ENCODE measurements at regions not wholly inside any gene's neighbourhood (a gene's known extent, or its start where the extent isn't known, plus 50 kb on each side); places are given as distances from the start of the nearest gene placed in this dataset.

DNA sequence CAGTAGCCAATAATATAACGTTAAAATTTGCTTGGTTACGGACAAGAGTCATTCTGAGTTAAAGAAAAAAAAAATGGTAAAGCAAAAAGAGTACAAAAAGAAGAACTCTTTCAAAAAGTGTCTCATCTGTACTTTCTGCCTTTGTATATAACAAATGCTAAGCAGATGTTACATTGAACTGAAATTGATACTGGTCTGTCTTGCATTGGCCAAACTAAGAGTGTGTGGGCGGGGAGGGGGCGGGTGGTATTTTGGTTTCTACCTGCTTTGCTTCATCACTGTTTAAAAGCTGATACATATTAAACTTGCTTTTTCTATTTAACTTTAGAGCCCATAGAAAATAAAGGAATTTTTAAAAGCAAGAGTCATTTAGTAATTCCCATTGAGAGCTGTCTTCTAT, 215.0 kb upstream of the THBS1 start:
- no peak for DNase-seq

- DNase-seq: no peak
These were observed 213.3 kb upstream of the THBS1 start for GRCh38 chr15:39367596-39367995.

- no peak for DNase-seq
These were observed 211.1 kb upstream of the THBS1 start for GRCh38 chr15:39369768-39370167.

GRCh38 chr15:39376371-39376909, 204.4 kb upstream of the THBS1 start:
- no peak for DNase-seq

GRCh38 chr15:39381517-39381916, 199.4 kb upstream of the THBS1 start:
- no peak for DNase-seq

DNA sequence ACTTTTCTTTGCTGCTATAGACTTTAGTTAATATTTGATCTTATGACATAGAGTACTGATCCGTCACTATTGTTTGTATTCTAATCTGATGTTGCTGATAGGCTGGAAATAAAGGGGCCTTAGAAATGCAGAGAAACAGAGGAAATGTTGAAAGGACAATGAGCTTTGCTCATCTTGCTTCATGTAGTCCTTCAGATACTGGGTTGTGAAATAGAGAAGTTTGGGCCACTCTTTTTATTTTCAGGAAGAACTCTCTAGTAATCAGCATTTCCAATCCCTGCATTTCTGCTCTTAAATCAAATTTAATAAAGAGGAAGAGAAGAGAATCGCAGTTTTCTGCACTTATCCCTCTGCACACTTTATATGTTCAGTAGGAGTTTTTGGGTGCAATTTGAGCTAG, 192.8 kb upstream of the THBS1 start:
- no peak for DNase-seq

DNA sequence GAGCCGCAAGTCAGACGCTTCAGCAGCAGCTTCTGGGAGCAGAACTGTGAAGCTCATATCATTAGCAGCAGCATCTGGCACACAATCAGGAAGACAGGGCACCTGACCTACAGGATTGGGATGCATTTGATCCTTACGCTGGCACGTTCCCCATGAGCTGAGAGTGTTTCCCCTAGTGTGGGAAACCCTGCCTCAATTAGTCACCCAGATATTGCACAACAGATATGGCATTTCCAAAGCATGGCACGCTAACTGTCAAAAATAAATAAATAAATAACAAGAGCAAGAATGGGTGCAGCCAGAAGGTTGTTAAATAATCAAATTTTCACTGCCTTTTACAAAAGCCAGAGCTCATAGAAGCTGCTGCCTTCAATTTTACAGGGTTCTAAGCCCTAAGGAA, 189.6 kb upstream of the THBS1 start:
- DNase-seq: no peak

DNA sequence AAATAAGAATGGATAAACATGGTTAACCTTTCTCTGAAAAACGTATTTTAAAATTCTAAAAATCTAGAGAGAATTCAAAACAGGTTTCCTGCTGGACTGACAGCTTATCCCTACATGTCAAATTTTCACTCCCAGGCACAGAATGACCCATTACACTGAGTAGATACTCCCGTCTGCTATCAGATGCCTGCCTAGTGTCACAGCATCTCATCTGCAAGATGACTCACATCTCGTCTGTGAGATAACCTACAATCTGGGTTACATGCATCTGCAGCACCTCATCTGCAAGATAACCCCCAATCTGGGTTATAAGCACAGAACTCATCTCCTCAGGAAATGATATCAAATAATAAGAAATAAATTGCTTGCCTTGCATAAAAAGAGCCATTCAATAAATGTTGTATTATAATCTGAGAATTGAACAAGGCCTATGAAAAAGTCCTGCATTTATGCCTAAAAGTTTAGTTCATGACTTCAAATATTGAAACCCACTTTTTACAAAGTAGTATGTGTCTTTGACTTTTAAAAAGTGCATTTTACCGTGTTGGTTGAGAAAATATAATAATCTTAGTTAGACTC, 188.3 kb upstream of the THBS1 start:
- no peak for DNase-seq

DNA sequence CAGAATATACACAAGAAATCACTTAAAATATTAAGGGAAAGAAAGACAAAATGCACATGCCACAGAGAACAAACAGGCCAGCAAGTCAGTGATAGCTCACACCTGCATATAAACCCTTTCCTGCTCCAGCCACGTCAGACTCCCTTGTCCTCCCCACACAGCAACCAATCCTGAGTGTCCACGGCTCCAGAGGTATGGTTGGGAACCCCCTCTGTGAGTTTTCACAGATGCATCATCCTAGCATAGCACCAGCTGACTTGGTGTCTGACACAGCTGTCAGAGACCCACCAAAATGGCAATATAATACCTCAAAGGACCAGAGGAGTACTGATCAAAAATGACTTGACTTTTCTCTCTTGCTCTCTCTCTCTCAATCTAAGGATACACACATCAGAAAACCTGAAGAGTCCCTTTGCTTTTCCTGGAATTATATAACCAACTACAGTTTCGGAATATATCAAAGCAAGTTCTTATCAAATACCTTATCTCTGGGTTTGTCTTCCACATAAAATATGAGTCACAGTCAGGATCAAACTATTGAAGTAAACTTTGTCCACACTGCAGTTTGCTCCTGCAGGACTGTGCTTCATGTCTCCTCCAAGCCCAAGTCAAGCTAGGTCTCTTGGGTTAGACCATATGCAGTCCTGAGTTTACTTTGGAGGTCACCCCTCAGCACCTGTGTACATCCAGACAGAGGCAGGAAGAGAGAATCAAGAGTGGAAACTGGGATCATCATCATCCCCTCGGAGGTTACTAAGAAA, 187.1 kb upstream of the THBS1 start:
- no peak for DNase-seq

- DNase-seq: no peak
These were observed 186.4 kb upstream of the THBS1 start for GRCh38 chr15:39394496-39394895.

GRCh38 chr15:39396979-39397615, 183.8 kb upstream of the THBS1 start:
- no peak for DNase-seq

- DNase-seq: no peak
These were observed 183.0 kb upstream of the THBS1 start for GRCh38 chr15:39397883-39398282.

DNA sequence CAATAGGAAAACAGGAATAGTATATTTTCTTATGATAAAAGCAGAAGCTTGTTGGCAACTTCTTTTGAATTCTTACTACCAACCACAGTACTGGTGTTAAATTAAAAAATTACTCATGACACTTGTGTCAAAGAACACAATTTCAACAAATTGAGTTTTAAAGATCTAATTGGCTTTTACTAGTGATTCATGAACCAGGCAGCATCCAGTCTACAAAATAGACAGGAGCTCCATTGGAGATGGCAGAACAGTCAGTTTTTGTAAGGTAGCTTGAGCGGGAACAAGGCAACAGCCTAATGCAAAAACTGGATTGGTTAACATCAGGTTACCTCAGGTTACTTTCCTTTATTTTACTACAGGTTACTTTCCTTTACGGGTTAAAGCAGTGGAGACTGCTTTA, 181.3 kb upstream of the THBS1 start:
- DNase-seq: no peak

DNA sequence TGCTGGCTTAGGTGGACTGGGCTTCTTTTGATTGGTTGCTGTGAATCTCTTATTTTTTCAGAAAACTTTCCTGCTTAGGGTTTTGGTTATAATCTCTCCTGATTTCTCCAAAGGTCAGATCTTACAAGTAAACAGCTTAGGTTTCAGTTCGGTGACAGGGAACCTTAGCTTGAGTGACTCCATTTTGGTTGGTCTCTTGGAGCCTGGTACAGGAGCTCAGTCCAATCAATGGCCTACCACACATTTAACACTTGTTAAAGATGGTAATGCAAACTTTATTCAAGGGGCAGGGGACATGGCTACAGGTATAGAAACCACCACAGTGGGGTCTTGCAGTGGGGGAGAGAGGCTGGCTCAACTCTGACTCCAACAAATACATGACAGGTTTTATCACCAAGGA, 180.9 kb upstream of the THBS1 start:
- no peak for DNase-seq

- no peak for DNase-seq
These were observed 179.9 kb upstream of the THBS1 start for GRCh38 chr15:39400821-39401550.

DNA sequence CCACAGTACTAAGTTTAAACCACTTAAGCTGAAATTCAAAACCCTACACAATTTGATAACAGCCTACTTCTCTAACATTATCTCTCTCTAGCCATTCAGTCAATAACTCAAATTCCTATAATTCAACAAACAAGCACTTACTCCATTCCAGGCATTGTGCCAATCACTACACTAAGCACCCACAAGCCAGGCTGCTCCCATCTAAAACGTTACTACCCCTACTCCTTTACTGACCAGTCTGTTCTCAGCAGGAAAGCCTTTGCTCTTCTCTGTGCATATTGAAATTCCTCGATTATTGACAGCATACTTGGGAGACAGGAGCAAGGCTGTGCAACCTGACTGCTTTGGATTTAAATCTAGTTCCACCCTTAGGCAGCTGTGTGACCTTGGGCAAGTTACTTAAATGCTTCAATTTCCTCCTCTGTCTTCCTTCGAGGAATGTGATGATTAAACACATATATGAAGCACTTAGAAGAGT, 177.2 kb upstream of the THBS1 start:
- peak; percentile 44 for DNase-seq

- no peak for DNase-seq
These were observed 176.1 kb upstream of the THBS1 start for GRCh38 chr15:39404767-39405181.

DNA sequence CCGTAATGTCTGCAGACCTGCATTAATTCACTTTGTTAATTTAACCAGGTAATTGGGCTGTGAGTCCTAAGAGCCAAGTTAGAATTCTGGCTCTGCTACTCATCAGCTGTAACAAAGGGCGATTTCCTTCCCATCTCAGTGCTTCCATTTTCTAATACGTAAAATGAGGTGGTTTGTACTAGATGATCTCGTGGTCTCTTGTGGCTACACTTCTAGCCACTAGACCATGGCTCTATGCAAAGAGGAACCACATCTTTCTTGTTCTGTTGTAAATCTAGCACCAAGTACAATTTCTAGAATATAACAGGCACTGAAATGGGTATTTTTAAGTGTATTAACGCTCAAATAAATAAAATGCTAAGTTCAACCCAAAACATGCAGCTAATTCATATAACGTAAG, 174.4 kb upstream of the THBS1 start:
- DNase-seq: no peak

DNA sequence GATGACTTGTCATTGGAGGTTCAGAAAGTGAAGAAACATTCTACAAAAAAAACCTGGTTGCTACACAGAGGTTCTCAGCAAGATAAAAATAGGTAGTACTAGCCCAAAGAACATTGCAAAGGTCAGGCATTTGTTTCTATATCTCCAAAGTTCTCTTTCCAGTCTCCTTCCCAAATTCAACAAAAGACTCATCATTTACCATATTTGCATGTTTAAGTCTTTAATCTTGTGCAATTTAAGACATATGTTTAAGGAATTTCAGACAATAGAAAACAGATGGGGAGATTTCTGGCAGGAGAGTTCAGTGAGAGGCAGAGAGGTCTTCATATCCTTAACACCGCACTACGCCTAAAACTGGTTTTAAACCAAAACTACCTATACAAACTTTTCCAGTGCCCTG, 173.8 kb upstream of the THBS1 start:
- no peak for DNase-seq

DNA sequence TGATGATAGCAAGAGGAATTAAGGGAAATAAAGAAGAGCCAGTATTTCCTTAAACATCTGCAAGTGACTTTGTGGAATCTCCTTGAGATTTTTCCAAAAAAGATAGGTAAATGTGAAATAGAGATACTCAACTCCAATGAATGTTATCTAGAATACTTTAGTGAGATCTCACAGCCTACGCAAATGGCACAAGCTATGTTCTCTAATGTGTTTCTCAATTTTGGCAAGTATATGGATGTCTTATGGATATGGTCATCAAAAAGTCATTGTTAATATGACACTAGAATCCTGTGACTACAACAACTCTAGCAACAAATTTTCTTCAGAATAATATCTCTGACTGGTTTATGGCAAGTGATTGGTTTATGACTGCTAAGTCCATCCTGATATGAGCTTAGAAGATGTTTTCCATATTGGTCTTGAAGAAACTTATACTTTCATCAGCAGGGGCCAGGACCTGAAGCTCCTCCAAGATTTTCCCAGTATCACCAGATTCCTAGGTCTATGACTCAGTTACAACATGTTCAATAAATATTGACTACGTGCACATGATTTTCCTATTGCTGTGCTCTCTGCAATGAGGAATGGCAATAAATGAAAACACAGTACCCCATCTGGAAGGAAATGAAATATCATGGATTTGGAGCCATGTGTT, 170.9 kb upstream of the THBS1 start:
- DNase-seq: no peak

DNA sequence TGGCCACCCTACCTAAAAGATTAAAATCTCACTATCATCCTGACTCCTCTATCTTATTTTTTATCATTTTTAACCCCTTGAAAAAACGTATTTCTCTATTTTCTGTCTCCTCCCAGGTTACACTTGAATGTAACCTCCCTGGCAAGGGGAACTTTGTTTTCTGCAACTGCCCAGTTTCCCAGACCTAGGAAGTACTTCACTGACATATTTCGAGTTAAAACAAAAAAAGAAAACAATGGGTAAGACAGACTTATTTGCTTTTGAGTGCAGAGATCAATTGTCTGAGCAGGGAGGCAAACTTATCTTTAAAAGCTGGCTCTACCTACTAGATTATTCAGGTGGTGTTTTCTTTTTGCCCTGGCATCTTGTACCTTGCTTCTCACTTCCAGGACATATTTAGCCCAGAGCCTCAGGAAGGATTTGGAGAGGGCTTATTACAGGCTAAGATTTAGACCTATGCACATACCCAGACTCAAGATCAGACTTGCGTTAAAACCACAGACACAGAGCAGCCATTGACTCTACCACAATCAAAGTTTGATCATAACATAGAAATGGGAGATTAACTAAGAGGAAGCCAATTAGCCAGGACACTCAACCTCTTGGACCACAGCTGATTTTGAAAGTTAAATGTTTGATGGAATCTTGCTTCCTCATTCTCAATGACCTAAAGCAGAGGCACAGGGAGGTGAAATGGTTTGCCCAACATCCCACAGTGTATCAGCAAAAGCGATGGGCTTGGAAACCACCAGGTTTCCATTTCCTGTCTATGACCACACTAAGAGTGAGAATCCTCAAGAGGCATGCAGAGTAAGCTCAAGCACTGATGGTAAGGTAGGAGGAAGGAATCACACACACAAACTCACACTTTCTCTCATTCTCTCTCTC, 169.5 kb upstream of the THBS1 start:
- no peak for DNase-seq

DNA sequence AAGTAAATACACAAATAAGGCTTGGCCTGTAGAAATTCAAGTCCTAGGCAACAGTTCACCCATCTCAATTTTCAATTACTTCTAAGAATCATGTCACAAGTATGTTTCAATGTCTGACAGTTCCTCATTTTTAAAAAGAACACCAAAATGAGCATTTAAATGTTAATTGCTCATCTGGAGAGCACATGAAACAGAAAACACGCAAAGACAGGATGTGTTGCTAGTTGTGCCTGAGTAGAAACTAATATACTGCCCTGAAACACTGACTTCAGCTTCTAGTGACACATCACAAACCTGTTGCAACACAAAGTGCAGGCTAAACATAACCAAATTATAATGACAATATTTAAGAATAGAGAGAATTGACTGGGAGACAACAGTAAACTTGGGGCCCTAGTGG, 167.3 kb upstream of the THBS1 start:
- no peak for DNase-seq
